Activated CD4-positive, alpha-beta T cell treated with anti-CD3 and anti-CD28 coated beads, Interleukin-2, Interleukin-4, amounts not matched to agents 100 ng/mL and 50 ng/mL, durations not matched to agents 16 hours and 8 hours (primary cell): ENCODE measurements at regions not wholly inside any gene's neighbourhood (a gene's known extent, or its start where the extent isn't known, plus 50 kb on each side); places are given as distances from the start of the nearest gene placed in this dataset.

Experiments
- DNase-seq: peaks from one replicate; pipeline ENCODE4 v3.0.0-alpha.2; 2020; ENCODE audit warnings: low spot score

DNA sequence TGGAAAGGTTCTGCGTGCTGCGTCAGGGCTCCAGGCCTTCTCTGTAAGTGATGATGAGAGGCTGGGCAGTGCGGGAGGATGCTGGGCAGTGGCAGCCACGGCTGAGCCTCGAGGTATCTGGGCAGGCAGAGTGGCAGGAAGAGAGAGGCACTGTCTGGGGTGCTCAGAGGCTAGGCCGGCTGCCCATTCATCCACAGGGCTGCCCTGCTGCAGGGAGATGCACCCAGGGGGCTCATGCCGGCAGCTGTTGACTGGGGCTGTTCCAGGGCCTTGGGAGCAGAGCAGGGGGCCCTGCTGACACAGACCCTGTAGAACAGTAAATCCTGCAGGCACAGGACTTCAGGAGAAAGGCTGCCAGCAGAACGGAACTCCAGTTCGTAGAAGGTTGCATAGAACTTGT lies 88.8 kb downstream of the BOD1 start:
- DNase-seq: no peak

DNA sequence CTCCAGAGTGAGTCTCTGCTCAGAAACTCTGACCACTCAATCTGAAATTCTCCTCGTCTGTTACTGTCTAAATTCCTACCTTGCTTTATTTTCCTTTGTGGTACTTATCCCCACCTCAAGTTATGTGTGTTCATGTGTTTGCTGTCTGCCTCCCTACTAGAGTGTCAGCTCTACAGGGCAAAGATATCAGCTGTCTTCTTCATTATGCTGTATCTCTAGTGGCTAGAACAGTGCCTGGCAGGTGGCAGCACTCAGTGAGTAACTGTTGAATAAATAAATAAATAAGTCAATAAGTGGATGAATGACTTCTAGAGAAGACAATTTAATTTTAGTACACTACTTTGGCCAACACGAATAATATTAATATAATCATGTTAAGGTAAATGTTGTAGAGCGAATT lies 92.3 kb downstream of the BOD1 start:
- DNase-seq: no peak

DNA sequence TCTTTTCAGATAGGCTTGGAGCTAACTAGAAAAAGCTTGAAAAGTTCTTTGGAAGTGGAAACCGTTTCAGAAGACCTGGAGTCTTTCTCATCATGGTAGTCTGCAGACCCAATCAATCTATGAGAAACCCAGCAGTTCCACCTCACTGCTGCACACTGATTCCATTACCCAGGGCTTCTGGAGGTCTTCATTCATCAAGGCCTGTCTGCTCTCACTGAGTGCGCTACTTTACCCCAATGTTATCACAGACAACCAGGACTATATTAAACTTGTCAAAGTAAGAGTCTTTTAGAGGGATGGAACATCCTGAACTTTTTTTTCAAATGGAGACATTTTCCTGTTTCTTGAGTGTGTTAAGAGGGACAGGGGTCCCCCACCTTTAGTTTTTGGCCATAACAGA lies 93.1 kb downstream of the BOD1 start:
- DNase-seq: no peak

DNA sequence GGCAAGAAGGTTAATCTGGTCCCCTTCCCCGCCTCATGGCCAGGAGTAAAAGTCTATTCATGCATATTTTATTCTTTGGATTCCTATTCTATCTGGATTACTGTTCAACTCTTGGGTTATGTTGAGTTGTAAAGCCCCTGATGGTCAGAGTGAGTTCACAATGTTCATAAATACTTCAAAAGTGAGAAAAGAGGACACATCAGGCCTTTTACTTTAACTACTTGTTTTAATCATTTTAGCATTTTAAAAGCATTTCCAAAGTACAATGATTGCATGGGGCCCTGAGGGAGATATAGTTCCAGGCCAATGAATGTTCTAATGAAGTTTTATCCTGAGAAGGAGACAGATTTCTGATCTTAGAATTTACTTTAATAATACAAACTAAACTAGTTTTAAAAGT lies 93.9 kb downstream of the BOD1 start:
- no peak for DNase-seq

DNA sequence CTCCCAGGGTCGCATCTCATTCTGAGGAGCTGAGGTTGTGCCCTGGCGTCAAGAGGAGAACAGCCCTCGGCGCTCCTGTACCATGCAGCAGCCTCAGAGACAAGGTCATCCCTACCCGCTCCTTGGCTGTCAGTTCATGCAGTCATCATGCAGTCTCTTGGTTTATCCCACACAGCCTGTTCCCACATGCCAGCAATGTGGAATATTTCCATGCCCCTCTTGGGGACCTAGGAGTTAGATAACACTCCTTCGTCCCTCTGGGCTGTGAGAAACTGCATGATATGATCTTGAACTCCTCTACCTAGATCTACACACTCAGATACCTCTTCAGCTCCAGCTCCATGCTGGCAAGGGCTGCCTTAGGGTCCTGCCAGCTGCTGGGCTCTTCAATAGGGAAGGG lies 97.6 kb downstream of the BOD1 start:
- no peak for DNase-seq

DNA sequence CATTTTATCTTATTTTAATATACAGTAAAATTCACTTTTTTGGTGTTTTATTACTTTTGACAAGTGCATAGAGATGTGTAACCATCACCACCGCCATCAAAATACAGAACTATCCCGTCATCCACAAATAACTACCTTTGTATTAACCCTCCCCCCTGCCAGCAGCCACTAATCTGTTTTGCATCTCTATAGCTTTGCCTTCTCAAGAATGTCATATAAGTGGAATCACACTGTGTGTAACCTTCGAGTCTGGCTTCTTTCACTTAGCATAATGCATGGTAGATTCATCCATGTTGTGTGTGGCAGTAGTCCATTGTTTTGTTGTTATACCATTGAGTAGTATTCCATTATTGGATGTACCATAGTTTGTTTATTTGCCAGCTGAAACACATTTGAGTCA lies 98.8 kb downstream of the BOD1 start:
- DNase-seq: no peak

DNA sequence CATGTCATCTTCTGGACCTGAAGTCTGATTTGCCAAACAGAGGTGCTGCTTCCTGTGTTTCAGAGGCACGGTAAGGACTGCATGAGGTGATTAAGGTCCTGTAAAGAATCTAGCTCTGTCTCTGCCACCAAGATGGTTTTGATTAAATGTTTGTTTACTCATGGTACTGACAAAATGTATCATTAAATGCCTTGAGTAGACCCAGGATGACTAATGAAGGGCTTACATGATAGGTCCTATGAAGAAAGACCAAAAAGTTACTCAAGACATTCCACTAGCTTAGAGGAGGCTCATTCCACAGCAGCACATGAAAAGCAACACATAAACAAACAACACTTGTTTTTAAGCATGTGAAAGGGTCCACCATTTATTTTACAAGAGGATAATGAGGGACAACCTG lies 100.9 kb downstream of the BOD1 start:
- DNase-seq: no peak

DNA sequence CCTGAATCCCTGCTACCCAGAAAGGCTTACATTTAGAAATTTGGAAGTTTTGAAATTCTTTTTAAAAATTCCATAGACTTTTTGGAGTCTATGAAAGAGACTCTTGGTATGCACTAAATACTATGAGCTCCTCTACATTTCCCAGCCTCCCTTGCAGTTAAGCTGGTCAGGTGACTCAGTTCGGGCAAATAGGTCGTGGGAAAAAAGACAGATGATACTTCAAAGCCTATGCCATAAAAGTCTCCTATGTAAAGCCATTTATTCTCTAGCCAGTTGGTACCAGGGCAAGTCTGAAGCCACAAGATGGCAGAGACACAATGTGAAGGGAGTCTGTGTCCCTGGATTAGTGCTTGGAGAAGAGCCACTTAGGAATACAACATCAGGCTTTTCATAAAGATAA lies 101.8 kb downstream of the BOD1 start:
- DNase-seq: no peak

DNA sequence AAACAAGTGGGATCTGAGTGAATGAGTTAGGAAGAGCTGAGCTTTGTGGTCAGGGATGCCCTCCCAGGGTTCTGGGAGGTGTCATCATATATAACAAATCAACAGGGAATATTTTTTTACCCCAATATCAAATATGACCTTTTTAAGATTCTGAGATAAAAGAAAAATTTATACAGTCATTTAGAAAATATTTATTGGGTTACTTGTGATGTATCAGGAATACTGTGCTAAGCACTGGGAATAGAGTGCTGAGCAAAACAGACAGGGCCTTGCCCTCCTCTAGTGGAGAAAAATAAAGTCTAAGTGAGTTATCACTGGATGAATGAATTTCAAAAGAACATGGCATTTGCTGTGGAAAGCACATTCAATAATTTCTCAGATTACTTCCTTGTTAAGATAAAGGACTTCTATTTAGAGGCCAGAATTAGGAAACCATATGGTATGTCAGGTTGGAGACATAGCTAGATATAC lies 102.9 kb downstream of the BOD1 start:
- no peak for DNase-seq

DNA sequence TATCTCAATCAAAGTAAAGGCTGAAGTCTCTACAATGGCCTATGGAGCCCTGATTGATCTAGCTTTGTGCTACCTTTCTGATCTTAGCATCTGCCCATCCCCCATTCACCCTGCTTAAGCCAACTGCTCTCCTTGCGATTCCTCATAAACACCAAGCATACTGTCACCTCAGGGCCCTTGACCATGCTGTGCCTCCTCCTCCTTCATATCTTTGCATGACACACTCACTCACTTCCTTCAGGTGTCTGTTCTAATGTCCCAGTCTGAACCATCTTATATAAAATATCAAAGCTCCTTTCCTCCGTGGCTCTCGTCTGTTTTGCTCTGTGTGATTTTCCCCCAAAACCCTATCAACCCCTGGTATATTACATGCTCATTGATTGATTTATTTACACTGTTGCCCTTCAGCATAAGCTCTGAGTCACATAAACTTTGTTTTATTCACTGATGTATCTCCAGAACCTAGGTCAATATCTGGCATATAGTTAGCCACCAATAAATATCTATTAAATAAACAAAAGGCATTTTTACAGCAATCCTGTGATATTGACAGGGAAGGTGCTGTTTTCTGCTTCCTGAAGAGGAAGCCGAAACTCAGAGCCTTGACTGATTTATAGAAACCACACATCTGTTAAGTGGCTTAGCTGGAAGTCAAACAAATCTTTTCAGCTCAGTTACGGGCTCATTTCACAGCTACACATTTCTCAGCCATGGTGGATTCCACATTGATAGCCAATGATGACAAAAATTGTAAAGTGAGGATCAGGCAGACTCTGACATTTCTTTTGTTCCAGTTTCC lies 103.6 kb downstream of the BOD1 start:
- DNase-seq: peak; percentile 24

DNA sequence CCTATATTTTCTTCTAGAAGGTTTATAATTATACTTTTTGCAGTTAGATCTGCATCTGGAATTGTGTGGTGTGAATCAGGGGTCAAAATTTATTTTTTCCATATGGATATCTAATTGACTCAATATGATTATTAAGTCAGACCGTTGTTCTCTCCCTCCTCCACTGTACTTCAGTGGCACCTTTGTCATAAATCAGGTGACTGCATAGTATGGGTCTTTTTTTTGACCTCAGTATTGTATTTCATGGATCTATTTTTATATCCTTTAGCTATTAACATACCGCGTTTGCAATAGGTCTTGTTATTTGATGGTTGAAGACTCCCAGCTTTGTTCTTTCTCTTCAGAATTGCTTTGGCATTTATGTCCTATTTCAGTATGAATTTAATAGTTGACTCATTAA lies 107.4 kb downstream of the BOD1 start:
- DNase-seq: no peak

DNA sequence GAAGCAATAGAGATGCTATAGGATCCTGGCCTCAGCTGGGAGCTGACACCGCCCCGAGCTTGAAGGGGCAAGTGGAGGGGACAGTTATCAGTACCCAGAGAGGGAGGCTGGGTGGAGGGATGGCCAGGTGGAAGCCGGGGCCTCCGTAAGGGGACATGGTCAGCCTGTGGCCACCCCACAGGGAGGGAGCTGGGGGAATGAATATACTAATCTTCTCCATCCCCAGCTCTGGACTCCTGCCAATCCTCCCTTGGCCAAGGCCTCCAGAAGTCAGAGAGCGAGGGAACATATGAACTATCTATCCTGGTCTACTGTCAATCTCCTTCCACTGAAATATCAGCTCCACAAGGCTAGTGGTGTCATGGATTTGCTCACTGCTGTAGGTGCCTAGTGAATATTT lies 109.3 kb downstream of the BOD1 start:
- DNase-seq: no peak

DNA sequence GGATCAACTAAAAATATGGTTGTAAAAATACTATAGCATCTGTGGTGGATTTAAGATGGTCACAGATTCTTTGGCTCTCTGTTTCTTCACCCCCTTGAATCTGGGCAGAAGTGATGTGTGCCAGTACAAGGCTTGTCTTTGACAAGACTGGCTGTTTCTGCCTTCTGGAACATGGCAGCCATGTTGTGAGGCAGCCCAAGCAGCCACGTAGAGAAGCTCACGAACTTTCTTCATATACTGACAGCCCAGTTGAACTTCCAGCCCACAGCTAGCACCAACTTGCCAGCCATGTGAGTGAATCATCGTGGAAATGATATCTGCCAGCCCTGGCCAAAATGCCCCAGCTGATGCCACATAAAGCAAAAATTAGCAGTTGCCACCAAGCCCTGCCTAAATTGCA lies 110.8 kb downstream of the BOD1 start:
- no peak for DNase-seq

DNA sequence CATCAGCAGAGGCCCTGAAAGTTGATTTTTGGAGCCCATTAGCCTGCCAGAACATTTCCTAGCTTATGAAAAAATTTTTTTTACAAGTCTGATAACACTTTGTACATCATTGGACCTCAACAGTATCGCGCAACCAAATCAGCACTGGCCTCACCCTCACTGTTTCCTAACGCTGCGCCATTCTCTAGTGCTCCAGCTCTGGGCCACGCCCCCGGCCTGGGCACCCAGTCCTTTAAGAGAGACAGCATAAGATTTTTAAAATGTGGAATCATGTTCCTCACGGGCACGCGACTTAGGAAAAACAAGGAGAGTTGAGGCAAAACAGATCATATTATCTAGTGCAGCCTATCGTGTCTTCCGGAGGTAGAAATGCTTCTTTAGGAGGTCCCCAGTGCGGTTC lies 114.5 kb downstream of the BOD1 start:
- DNase-seq: no peak

DNA sequence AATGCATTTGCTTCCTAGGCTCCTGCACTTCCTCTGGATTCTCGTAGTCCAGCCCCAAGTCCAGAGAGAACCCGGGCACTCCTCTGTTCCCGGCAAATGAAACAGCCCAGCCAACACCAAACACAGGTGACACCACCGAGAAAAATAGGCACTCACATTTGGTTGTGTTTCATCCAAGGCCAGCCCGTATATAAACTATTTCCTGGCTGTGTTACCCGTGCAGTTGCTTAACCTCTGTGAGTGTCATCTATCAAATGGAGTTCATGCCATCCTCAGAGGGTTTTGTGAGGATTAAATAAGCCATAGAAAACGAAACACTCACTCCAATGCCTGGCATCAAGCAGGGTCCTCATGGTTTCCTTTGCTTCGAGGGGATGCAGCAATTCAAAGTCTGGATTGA lies 115.2 kb downstream of the BOD1 start:
- DNase-seq: no peak

DNA sequence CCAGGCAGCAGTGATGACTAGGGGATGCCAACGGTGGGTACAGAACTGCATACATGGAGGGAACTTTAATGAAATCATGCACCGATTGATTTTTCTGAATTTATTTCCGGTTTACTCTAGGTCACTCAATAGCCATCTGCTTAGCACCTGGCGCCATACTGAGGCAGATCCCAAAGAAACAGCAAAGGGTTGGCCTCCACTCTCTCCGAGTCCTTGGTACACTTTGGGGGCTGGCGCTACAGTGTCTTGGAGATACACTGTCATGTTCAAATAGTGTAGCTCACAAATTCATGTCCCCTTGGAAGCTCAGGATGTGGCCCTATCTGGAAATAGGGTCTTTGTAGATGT lies 116.3 kb downstream of the BOD1 start:
- no peak for DNase-seq

DNA sequence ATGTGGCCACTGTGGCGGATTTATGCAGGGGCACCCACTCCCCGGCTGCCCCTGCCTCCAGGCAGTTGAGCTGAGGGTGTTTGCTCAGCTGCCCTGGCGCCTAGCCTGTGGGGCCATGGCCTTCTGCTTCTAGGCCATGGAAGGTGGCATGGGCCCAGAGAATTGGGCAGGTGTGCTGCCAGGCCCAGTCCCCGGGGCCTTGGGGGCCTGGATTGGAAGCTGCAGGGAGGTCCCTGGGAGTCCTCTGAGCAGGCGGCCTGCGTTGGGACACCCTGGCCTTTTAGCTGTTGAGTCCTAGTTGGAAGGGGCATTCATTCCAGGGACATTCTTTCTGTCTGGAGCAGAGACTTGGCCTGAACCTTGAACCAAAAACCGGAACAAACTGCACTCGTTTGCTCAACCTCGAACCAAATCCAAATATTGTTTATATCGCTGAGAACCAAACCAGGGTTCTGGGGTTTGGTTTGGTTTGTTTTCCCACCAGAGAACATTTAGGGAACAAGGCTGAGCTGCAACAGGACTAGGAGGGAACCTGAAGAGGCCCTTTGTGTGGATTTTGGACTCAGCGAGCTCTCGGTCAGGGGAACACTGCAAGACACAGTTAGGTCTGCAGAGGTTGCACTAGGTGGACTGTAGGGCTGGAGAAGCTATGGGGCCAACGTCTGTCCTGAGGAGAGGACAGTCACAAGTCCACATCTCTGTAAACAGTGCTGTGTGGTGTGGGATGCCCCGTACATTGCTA lies 116.8 kb downstream of the BOD1 start:
- no peak for DNase-seq

DNA sequence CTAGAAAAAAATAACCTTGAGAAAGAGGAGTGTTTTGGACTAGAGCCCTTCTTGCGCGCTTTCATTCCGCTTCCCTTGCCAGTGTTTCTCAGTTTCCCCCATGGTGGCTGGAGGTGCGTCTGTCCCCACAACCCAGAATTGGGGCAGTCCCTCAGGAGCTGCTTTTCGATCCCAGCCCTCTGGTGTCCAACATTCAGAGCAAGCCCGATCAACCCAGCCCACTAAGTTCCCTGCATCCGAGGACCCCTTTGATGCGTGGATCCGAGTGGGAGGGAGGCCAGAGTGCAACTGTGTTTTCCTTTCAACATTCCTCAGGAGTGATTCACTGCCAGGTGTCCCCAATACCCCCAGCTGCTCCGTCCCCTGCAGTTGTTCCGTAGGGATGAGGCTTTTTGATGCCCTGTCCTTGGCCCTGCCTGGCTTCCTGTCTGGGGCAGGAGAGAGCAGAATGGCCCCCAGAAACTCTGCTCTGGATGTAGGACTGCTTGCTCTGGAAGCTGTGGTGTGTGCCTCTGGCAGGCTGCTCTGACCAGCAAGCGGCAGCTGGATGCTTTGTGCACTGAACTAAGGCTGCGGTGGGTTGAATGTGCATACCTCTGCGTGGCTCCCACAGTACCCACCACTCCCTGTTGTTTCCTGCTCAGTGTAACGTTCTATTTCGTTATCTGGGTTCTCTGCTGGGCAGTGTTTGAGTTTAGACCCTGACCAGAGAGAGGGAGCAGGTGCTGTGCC lies 117.5 kb downstream of the BOD1 start:
- DNase-seq: no peak

DNA sequence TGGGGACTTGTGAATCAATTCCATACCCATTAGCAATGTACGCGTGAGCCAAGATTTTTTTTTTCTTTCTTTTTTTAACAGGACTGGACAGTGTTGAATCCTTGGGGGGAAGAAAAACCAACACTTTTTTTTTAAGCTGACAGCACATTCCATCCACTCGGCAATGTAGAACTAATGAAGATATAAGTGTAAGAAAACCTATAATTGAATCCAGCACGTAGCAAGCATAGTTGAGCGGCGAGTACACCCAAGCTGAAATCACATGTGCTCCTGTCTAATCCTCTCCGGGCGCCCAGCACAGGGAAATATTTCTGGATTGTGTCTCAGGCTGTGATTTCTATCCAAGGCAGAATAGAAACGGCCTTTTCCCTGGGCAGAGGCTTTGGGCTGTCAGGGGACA lies 118.2 kb downstream of the BOD1 start:
- DNase-seq: no peak

DNA sequence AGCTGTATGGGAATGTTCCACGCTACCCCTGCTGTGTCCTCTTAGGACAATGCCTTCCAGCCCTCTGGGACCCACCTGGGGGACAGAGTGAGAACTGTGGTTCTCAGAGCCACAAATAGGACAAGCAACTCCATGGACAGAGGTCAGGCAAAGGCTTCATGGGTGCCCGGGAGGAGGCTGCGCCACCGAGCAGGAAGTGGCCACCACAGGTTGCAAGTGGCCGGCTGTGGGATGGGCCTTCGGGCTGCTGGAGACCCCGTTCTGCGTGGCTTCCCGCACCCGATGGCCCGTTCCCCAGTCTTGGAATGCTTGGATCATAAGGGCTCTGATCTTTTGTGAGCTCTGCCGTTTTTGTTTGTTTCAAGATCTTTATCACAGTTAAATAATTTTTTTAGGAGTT lies 118.8 kb downstream of the BOD1 start:
- DNase-seq: no peak

DNA sequence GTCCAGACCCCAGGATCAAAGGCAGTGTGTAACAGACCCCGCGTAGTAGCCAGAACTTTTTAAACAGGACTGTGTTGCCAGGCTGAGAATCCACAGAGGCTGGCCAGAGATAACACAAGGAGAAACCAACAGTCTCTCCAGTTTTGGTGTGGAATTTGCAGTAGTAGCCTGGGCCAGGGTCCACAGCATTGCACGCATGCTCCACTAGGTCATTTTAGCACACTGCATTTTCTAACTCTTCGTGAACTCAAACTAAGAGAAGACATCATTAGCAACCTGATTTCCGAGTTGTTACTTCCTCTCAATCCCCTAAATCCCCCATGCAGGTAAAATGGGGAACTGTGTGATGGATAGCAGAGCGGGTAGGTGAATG lies 119.6 kb downstream of the BOD1 start:
- no peak for DNase-seq

DNA sequence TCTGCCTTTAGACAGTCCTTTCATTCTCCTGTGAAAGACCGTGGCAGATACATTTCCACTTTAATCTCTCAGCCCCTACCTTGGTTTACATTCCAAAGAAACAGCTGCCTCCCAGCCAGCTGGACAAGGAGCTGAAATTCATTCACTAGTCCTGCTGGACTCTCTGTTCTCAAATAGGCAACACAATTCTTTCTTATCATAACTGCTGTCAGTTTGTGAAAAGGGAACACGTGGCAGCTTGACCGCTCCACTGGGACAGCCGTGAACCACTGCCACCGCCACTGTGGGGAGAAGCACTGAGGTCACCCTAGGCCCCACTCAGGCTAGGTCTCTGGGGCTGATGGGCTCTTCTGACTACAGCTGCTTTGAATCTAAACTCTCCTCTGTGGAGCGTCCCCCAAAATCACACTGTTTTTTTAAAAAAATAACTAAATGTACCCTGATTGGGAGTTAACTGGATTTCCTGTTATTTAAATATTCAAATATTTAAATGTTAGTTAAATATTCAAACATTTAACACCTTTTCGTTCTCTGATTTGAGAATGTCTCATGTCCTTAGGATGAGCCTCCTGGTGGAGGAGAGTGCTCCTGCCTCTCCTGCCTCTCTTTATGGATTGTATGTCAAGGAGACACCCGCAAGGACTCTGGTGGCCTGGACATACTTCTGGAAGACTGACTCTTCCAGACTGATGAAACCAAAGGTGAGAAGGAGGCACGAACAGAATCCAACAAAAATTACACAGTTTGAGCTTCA lies 120.1 kb downstream of the BOD1 start:
- DNase-seq: no peak
